Neural cell (in vitro differentiated cells): ENCODE measurements at regions not wholly inside any gene's neighbourhood (a gene's known extent, or its start where the extent isn't known, plus 50 kb on each side); places are given as distances from the start of the nearest gene placed in this dataset.

ENCODE experiments used
- H2AFZ ChIP-seq: fragments of 200-600, 300-800 bp; sonication (generic), shearing (Covaris generic); 2 replicates; pipeline ENCODE4 v1.6.0; 2014; ENCODE audit warnings: low read depth, mild to moderate bottlenecking, antibody characterized with exemption, low read length, moderate library complexity
- H3F3A ChIP-seq: fragments of 200-600 bp; shearing (Covaris generic); 2 replicates; pipeline ENCODE4 v1.6.1; 2016; ENCODE audit warnings: mild to moderate bottlenecking, moderate library complexity, mixed read lengths, antibody characterized with exemption, low read length; ENCODE audit not compliant: insufficient read depth, poor library complexity, severe bottlenecking
- H3K27ac ChIP-seq: fragments of 200-600, 300-800 bp; sonication (generic), shearing (Covaris generic); 2 replicates; pipeline ENCODE4 v1.5.1; 2014; ENCODE audit warnings: mild to moderate bottlenecking, low read length, moderate library complexity
- H3K27me3 ChIP-seq: fragments of 300-800, 200-600 bp; sonication (generic), shearing (Covaris generic); 2 replicates; pipeline ENCODE4 v1.6.0; 2014; ENCODE audit warnings: mild to moderate bottlenecking, low read depth, low read length, moderate library complexity; ENCODE audit not compliant: insufficient read depth
- H3K36me3 ChIP-seq: fragments of 300-800, 200-600 bp; sonication (generic), shearing (Covaris generic); 2 replicates; pipeline ENCODE4 v1.5.1; 2014; ENCODE audit warnings: mild to moderate bottlenecking, antibody characterized with exemption, low read length, moderate library complexity; ENCODE audit not compliant: insufficient read depth
- H3K4me2 ChIP-seq: fragments of 300-800, 200-600 bp; sonication (generic), shearing (Covaris generic); 2 replicates; pipeline ENCODE4 v1.6.0; 2014; ENCODE audit warnings: mild to moderate bottlenecking, low read length
- H3K4me3 ChIP-seq: fragments of 300-800, 200-600 bp; sonication (generic), shearing (Covaris generic); 2 replicates; pipeline ENCODE4 v1.5.1; 2014; ENCODE audit warnings: mild to moderate bottlenecking, low read length, moderate library complexity
- H3K79me2 ChIP-seq: fragments of 200-600 bp; shearing (Covaris generic); replicated peaks from 2 replicates; pipeline ENCODE4 v1.6.0; 2014; ENCODE audit warnings: mild to moderate bottlenecking, low read length, moderate library complexity; ENCODE audit not compliant: insufficient read depth
- H3K9ac ChIP-seq: fragments of 300-800, 200-600 bp; sonication (generic), shearing (Covaris generic); 2 replicates; pipeline ENCODE4 v1.6.1; 2016; ENCODE audit warnings: mild to moderate bottlenecking, low read length, mixed read lengths
- H3K9me2 ChIP-seq: fragments of 200-600 bp; shearing (Covaris generic); 2 replicates; pipeline ENCODE4 v1.6.1; 2016; ENCODE audit warnings: mild to moderate bottlenecking, low read length, mixed read lengths; ENCODE audit not compliant: insufficient read depth
- H3K9me3 ChIP-seq: fragments of 200-600, 300-800 bp; sonication (generic), shearing (Covaris generic); 2 replicates; pipeline ENCODE4 v1.6.1; 2016; ENCODE audit warnings: mild to moderate bottlenecking, mixed run types, low read length, moderate library complexity, mixed read lengths
- H4K20me1 ChIP-seq: fragments of 200-600 bp; shearing (Covaris generic); 2 replicates; pipeline ENCODE4 v1.6.1; 2016; ENCODE audit warnings: mild to moderate bottlenecking, mixed run types; ENCODE audit not compliant: insufficient read depth
- CTCF ChIP-seq: fragments of 450-650 bp; IDR thresholded peaks from 2 replicates; pipeline ENCODE4 v1.5.1; 2014; ENCODE audit warnings: antibody characterized with exemption, mild to moderate bottlenecking, moderate library complexity; ENCODE audit not compliant: poor library complexity, severe bottlenecking
- EP300 ChIP-seq: fragments of 450-650 bp; conservative IDR thresholded peaks from 2 replicates; pipeline ENCODE4 v1.6.1; 2014; ENCODE audit warnings: antibody characterized with exemption, mild to moderate bottlenecking, moderate library complexity; ENCODE audit not compliant: poor library complexity, severe bottlenecking
- EZH2 ChIP-seq: fragments of 200-600, 300-800 bp; shearing (Covaris generic), sonication (generic); IDR thresholded peaks from 2 replicates; pipeline ENCODE4 v1.6.1; 2014; ENCODE audit warnings: antibody characterized with exemption, low read length, borderline replicate concordance, mild to moderate bottlenecking; ENCODE audit not compliant: insufficient read depth, poor library complexity, severe bottlenecking
- MXI1 ChIP-seq: fragments of 450-650 bp; conservative IDR thresholded peaks from 2 replicates; pipeline ENCODE4 v1.6.1; 2014; ENCODE audit warnings: antibody characterized with exemption, mild to moderate bottlenecking; ENCODE audit not compliant: poor library complexity, severe bottlenecking
- POLR2AphosphoS5 ChIP-seq: IDR thresholded peaks from 2 replicates; pipeline ENCODE4 v1.6.1; 2012
- RAD21 ChIP-seq: fragments of 450-650 bp; conservative IDR thresholded peaks from 2 replicates; pipeline ENCODE4 v1.6.1; 2014; ENCODE audit warnings: antibody characterized with exemption, mild to moderate bottlenecking, moderate library complexity
- REST ChIP-seq: IDR thresholded peaks from 2 replicates; pipeline ENCODE4 v1.6.1; 2012; ENCODE audit warnings: borderline replicate concordance
- SMC3 ChIP-seq: fragments of 450-650 bp; conservative IDR thresholded peaks from 2 replicates; pipeline ENCODE4 v1.6.1; 2014; ENCODE audit warnings: antibody characterized with exemption, mild to moderate bottlenecking, moderate library complexity; ENCODE audit not compliant: poor library complexity
- TAF1 ChIP-seq: IDR thresholded peaks from 2 replicates; pipeline ENCODE4 v1.6.1; 2012; ENCODE audit warnings: low read depth

DNA sequence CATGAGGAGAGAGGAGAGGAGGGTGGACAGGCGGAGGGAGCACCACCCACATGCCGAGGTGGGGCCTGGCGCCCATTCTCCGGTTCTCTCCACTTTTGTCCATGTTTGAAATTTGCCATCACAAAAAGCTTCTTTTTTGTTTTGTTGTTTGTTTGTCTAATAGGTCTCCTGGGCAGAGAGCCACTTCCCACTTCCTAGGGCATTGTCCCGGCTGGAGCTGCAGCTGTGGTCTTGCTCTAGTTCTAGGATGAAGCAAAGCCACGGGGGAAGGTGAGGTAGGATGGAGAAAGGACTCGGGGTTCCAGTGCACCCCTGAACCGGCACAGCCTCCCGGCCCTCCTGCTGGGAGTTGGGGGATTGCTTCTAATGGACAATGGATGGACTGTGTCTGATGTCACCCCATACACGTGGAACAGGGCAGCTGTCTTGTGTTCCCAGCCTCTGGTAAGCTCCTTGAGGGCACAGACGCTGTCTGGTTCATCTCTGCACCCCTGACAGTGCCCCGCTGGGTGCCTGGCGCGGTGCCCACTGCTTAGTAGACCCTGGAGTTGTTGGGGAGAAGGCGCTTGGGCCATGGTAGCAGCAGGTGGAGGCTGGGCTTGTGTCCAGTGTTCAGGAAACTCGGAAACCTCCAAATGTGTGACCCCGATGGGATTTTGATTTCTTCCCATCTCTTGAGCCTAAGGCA lies 278.4 kb downstream of the NDUFA10 start:
- no peaks in the 10 kb centered on the region for H3K9me2 ChIP-seq
- no peak overlapping the region for H3K4me3 ChIP-seq
- H3F3A ChIP-seq: no peaks in the 10 kb centered on the region

More for the DNA sequence above, 278.4 kb downstream of the NDUFA10 start:
- Histone ChIP-seq H2AFZ (no peak overlapping the region), H3K36me3 (no peaks in the 10 kb centered on the region), H3K79me2 (no peaks in the 10 kb centered on the region), H4K20me1 (no peaks in the 10 kb centered on the region), H3K27ac (no peak overlapping the region), H3K4me2 (no peak overlapping the region), H3K27me3 (no peaks in the 10 kb centered on the region), H3K9ac (no peak overlapping the region), H3K9me3 (no peaks in the 10 kb centered on the region)
- TF ChIP-seq EZH2 (no peak), REST (no peak), CTCF (no peak), MXI1 (no peak), POLR2AphosphoS5 (no peak), TAF1 (no peak), SMC3 (no peak), EP300 (no peak), RAD21 (no peak)
